ENCODE measurements at regions not wholly inside any gene's neighbourhood (a gene's known extent, or its start where the extent isn't known, plus 50 kb on each side); places are given as distances from the start of the nearest gene placed in this dataset.

GRCh38 chr2:161085149-161085548 lies 75.1 kb upstream of the TANK start:
- no peak for DNase-seq

- DNase-seq = no peak
Observed at GRCh38 chr2:161088658-161089350, 71.4 kb upstream of the TANK start.

- peak; percentile 39 for DNase-seq
Observed at GRCh38 chr2:161090411-161090810, 69.8 kb upstream of the TANK start.

GRCh38 chr2:161095314-161095713 lies 64.9 kb upstream of the TANK start:
- DNase-seq = no peak

- no peak for DNase-seq
Observed at GRCh38 chr2:161096336-161096735, 63.9 kb upstream of the TANK start.

- DNase-seq = no peak
Observed at GRCh38 chr2:161097157-161097556, 63.1 kb upstream of the TANK start.

- DNase-seq = no peak
Observed at GRCh38 chr2:161100211-161100895, 59.9 kb upstream of the TANK start.

GRCh38 chr2:161101406-161101805 lies 58.8 kb upstream of the TANK start:
- no peak for DNase-seq

- DNase-seq = no peak
Observed at GRCh38 chr2:161102770-161103450, 57.3 kb upstream of the TANK start.

GRCh38 chr2:161103451-161103831 lies 56.8 kb upstream of the TANK start:
- DNase-seq = no peak

GRCh38 chr2:161104054-161104553 lies 56.1 kb upstream of the TANK start:
- DNase-seq = no peak

GRCh38 chr2:161107265-161107664 lies 53.0 kb upstream of the TANK start:
- no peak for DNase-seq
